NCI-H1105 treated with DMSO at 0.1 percent for 48 hours (cell line): ENCODE measurements at regions not wholly inside any gene's neighbourhood (a gene's known extent, or its start where the extent isn't known, plus 50 kb on each side); places are given as distances from the start of the nearest gene placed in this dataset.
"Not testable (repeated sequence)": the region's sequence is repeated elsewhere in the genome, so short reads cannot be mapped to it uniquely, and the experiment has no call there.

ENCODE experiments used
- DNase-seq: peaks from one replicate; lab custom pipeline; 2025; lab: John Stamatoyannopoulos, UW

DNA sequence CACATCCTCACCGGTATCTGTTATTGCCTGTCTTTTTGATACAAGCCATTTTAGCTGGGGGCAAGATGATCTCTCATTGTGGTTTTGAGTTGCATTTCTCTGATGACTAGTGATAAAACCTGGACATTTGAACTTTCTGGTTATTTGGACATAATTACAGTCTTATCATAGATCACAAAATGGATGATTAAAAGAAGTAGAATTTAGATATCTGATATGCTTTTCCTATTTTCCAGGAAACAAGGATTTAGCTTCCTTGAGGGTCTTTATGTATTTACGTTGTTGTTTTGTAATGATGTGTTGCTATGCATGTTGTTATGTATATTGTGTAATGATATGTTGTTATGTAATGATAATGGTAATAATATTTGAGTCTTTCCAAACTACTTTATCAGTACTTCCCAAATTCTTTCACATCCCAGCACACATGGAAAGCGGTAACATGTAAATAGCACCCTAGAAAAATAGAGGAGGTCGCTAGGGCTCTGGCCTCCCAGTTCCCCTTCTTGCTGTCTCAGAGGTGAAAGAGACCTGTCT, 53.8 kb downstream of the GJD2 start:
- DNase-seq = no peak

DNA sequence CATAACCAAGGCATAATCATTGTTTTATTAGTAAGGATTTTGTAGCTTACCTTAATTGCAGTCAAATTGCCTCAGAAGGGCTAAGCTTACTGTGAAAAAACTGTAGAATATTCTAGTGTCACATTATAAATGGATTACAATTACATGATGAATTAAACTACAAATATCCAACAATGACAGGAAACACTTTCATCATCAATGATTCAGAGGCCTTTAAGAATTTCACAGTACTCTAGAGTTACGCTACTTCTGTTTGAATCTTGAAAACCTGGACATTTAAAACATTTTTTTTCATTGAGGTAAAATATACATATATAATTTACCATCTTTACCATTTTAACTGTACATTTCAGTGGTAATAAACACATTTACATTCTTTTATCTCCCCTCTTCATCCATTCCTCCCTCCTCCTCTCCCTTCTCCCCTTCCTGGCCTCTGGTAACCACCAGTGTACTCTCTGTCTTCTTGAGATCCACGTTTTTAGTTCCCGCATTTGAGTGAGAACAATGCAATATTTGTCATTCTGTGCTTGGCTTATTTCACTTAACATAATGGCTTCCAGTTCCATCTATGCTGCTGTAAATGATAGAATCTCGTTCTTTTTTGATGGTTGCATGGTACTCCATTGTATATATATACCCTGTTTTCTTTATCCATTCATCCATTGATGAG, 54.7 kb downstream of the GJD2 start:
- DNase-seq = no peak

DNA sequence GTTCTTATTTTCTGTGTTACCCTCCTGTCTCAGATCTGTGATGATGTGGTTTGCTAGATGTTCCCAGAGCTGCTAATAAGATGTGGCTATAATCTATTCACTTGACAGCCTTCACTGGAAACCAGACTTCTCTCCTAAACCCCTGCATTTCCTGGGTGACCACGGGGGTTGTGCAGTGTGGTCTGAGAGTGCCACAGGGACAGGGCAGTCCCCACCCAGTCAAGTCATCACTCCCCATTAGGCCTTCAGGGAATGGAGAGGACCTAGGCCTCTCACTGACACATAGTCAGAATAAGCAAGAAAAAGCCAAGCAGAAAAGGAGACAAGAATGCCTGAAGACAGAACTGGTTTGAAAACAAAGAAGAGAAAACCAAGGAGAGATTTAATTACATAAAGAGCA, 58.3 kb downstream of the GJD2 start:
- DNase-seq = no peak

DNA sequence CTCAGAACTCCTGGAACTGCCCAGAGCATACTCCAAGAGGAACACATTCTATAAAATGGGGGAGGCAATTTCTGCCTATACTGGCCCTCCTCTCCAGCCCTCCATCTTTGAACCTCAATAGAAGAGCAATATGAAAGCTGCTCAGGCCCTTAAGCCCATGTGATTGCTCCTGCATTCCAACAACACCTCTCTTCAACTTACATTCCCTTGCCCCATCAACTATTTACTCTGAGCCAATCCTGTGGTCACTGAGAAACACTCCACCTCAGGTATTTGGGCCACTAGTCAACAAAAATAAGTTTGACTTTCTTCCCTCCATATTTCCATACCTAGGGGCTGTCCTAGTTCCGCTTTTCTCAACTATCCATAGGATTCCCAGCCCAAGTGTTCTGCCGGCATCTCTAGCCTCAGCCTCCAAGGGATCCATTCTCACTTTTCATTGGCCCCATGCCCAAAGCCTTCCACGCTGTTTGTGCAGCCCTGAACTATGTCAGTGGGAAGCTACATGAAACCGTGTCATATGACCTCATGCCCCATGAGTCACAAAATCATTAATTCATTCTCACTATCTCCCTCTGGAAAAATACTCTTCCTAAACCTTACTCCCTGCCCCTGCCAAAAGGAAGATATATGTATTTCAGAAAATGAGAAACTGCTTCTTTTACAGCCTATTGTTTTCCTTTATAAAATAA, 61.6 kb downstream of the GJD2 start:
- DNase-seq = no peak

DNA sequence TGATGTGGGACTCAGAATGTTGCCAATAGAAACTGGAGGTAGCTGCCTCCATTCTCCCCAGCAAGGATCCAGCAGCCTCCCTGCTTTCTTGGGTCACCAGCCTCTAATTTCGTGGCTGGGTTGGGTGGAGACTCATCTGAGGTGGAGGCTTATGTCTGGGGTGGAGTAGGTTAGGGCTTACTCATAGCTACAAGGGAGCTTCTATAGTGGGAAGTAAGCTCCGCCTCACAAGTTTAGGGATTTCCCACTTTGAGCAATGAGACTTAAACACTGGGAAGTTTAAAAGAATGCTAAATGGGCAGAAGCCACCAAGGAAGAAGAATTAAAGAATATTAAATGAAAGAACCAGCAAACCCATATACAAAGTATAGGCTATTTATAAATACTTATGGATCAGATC, 63.8 kb downstream of the GJD2 start:
- no peak for DNase-seq

DNA sequence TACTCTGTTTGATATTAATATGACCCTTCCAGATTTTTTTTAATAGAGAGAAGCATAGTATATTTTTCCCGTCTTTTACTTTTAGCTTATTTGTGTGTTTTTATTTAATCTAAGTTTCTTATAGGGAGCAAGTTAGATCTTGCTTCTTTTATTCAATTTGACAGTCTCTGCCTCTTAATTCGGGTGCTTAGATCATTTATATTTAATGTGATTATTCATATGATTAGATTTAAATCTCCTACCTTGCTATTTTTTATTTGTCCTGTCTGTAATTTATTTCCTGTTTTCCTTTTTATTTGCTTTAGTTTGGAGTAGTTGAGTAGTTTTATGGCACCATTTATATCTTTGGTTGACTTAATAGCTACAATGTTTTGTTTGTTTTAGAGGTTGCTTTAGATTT, 66.1 kb downstream of the GJD2 start:
- DNase-seq = no peak

DNA sequence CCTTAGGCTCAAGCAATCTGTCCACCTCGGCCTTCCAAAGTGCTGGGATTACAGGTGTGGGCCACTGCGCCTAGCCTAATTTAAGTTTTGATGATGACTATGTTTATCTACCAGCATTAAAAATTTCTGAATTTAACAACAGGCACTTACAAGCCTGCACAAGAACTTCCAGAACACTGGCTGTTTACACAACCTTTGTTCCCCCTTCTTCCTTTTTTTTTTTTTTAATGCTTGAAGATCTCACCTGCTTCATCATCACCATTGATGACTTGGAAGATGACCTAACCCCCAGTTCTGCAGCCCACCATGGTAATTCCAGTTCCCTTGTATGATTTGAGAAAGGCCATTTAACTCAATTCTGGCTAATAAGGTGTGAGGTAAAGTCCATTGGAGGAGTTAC, 70.4 kb downstream of the GJD2 start:
- no peak for DNase-seq

DNA sequence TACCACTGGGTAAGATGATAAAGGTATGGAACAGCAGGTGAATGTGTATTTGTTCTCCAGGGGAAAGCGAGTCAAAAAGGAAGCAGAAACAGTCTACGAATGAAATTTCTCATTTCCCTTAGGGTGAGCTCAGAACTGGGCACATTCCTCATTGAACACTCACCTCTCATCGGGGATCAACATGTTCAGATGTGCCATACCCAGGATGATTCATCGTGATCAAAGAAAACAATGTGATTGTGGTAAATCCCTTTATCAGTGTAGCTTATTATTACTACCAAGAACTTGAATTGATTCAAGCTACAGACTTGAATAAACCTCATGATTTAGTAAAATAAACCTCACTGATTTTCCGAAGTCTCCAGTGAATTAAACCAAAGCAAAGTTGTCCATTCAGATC, 72.1 kb downstream of the GJD2 start:
- no peak for DNase-seq

DNA sequence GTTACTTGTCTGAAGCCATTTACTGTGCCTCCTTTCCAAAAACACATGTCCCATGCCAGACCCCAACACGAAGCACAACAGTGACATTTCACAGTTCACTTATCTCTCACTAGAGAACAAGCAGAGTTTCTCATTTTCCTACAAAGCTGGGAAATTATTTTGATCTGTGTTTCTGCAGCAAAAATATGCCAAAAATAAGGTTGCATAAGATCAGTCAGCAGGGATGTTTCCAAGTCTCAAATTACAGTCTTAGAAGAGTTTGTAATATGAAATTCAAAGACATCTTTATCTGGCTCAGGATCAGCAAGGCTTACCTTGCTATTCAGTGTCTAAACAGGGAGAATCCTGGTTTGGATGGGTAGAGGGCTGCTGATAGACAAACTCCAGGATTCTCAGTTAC, 75.5 kb downstream of the GJD2 start:
- DNase-seq = no peak

DNA sequence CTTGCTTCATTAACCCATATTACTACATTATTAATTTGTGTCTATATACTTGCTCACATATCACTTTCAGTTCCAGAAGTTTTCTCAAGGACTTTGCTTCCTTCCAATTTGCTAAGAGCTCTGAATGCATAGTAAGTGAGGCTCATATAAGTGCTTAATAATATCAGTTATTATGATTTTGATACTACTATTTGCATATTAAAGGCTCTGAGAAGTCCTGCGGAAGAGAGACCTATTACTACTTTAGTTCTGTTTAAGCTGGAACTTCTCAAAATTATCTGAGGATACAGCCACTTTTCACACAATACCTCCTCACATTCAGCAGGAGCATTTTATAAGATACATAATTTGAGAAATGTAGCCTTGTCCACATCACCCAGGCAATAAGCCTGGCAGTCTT, 81.6 kb downstream of the GJD2 start:
- no peak for DNase-seq

DNA sequence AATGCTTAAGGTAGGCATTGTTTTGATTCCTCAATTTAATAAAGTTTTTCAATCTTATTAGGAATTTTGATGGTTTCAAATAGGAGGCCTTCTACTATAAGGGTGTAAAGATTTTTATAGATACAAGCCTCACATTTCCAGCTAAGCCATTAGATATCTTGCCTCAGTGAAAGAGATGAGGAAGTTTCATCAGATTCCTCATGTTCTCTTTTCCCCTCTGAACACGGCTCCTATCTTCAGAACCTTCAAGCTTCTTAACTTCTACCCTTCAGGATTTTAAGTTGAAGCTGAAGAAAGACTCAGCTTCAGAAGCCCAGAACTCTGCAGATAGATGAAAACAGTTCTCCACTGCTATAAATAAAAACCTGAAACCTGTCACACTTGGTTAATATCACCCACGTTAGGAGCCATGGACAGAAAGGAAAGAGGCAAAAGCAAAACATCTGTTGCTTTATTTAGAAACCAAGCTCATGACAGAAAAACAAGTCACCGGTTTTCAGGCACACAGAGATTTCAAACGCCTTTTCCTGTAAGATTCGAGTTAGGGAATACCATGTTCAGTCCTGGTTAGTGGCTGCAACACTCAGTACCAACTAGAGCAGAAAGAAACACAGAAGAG, 82.2 kb upstream of the GOLGA8B start:
- no peak for DNase-seq

DNA sequence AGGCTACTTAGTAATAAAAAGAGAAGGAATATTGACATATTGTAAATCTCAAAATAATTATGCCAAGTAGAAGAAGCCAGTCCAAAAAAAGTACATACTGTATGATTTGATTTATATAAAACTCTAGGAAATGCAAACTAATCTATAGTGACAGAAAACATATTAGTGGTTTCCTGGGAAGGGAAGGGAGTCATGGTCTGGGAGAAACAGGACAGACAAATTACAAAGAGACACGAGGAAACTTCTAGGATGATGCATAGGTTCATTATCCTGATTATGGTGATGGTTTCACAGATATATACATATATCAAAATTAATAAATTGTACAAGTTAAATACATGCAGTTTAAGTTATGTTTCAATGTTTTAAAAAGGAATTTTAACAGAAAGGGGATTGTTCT, 81.0 kb upstream of the GOLGA8B start:
- no peak for DNase-seq

DNA sequence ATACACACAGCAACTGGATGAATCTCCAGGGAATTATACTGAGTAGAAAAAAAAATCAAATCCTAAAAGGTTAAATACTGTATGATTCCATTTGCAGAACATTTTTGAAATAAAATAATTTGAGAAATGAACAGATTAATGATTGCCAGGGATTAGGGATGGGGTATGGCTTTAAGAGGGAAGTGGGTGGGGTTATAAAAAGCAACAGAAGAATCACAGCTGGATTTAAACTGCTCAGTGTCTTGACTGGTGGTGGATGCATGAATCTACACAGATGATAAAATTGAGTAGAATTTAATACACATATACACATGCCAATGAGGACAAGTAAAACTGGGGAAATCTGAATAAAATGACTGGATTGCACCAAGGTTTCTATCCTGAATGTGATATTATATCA, 79.7 kb upstream of the GOLGA8B start:
- no peak for DNase-seq

DNA sequence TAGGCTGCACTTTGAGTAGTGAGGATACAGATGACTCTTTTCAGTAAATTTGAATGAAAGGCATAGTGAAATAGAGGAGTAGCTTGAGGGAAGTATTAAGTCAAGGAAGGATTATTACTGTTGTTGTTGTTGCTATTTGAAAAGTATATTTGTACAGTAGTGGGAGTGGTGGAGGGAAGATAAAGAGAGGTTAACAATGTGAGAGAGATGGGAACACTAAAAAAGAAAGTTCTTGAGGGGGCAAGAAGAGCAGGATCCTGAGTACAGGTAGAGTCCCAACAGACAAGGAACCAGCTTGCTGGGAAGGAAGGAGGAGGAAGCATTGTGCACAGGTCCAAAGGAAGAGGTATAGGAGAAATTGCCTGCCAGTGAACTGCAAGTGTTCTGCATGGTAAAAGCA, 75.6 kb upstream of the GOLGA8B start:
- no peak for DNase-seq

DNA sequence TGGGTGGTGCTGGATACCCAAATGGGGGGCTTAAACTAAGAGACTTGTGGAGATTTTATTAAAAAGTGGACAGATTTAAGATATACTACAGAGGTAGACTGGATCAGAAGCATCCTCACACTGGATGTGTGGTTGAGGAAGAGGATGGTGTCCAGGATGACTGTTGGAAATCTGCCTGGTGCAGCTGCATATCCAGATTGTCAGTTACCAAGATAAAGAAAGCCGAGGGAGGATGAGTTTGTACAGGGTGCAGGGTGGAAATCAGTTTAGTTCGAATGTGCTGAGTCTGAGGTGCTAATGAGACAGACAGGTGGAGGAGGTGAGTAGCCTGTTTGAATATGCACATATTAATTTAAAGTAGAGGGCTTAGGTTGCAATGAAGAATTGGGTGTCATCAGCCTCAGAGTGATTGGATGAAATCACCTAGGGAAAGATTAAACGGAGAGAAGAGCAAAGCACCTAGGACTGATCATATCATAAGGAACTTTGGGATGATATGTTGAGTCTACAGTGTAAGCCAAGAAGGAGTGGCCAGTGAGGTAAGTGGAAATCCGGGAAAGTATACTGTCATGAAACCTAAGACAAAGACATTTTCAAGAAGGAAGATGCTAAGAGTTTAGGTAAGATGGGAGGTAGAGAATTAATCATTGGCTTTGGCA, 74.1 kb upstream of the GOLGA8B start:
- no peak for DNase-seq

DNA sequence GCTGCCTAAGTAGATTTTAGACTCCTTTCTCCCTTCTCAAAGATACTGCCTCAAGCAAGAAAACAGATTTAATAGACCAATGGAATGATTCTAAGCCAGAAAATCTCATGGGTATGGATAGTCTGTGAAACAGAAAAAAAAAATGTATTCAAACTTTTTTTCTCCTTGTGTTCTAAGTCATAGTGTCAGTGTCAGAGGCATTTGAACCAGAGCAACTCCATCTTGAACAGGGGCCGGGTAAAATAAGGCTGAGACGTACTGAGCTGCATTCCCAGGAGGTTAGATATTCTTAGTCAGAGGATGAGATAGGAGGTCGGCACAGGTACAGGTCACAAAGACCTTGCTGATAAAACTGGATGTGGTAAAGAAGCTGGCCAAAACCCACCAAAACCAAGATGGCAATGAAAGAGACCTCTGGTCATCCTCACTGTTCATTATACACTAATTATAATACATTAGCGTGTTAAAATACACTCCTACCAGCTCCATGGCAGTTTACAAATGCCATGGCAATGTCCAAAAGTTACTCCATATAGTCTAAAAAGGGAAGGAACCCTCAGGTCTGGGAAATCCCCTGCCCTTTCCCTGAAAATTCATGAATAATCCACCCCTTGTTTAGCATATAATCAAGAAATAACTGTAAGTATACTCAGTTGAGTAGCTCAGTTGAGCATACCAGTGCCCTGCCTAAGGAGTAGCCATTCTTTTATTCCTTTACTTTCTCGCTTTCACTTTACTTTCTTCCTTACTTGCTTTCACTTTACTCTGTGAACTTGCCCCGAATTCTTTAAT, 72.8 kb upstream of the GOLGA8B start:
- no peak for DNase-seq

DNA sequence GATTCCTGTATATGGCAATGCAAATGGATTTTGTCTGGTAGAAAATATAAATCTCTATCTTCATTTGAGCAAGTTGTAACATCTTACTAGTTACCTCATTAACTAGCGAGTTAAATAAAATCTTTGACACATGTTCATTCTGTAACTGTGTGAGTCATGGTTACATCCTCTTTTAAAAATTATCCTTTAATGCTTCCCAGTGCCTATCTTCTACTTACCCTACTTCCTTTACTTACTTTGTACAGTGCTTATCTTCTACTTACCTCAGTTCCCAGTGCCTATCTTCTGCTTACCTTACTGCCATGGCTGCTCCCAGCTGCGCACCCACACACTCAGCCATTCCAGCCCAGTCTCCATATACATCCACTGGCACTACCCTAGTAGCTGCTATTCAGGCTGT, 71.9 kb upstream of the GOLGA8B start:
- DNase-seq = no peak

DNA sequence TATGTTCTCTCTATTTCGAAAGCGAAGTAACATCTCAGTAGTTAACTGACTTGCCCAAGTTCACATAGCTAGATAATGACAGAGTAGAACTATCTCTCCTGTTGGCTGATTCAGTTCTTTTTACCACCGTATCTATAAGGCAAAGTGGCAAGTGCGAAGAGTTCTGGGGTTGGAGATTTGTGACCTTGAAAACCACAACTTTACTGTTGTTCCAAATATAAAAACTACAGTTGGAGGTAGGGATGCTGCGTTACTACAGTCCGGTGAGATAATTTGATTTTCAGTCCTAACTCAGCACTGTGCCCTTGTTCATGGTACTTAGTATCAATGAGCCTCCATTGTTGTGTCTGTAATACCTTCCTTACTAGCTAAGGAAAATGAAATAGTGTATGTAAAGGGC, 71.2 kb upstream of the GOLGA8B start:
- DNase-seq = no peak

DNA sequence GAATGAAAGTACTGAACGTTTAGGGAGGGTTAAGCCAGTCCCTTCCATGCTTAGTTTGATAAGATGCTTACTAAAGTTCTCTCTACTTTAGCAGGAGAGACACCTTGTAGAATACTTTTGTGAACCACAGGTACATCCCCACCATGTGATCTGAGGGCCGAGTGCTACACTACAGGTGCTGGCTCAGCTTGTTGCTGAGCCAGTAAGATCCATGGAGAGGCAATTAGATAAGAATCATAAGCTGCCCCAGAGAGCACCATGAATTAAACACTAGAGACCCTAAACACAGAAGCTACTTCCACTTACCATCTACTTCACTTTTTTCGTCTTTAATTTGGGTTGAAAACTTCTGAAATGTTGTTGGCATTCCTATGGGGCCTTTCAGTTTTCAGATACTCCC, 70.5 kb upstream of the GOLGA8B start:
- DNase-seq = no peak

DNA sequence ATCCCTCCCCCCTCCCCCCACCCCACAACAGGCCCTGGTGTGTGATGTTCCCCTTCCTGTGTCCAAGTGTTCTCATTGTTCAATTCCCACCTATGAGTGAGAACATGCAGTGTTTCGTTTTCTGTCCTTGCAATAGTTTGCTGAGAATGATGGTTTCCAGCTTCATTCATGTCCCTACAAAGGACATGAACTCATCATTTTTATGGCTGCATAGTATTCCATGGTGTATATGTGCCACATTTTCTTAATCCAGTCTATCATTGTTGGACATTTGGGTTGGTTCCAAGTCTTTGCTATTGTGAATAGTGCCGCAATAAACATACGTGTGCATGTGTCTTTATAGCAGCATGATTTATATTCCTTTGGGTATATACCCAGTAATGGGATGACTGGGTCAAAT, 69.9 kb upstream of the GOLGA8B start:
- not testable (repeated sequence) for DNase-seq

DNA sequence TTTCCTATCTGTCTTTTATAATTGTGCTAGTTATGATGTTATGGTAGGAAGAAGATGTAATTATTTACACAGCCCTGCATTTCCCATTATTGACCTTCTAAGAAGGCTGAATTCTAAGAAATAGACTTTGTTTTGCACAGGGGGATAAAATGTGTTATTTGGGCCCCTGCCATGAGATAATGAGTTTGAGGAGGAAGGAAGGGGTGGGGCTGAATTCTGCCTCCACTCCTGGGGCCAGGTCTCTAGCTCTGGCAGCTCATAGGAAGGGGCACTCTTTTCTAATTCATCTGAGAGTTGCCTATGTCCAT, 69.2 kb upstream of the GOLGA8B start:
- no peak for DNase-seq

DNA sequence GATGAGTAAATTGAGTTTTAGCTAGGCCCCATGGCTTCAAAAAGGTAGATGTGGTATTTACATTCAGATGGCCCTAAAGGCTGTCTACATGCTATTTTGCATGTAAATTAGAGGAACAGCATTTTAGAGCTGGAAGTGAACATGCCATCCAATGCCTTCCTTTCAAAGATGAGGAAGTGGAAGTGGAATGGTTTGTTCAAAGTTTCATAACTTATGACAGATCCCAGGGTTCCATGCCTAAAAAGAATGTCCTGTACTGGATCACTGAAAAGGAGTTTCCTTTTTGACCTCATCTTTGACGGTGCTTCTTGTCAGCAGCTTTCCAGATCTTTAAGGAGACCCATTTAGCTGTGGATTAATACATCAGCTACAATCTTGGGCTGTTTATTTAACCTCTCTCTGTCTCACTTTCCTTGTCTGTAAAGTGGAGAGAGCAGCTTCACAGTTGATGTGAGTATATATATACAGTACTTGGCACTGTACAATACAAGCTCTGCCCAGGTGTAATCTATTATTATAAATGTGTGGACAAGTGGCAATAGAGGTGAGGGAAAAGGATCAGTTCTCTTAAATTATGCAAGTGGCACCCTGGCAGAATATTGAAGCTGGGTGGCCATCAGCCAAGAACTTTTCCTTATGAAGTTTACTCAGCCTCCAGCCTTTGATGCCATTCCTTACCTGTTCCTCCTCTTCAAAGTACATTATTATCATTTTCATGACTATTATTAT, 68.7 kb upstream of the GOLGA8B start:
- DNase-seq = no peak
